NCI-H446 (cell line): ENCODE measurements at regions not wholly inside any gene's neighbourhood (a gene's known extent, or its start where the extent isn't known, plus 50 kb on each side); places are given as distances from the start of the nearest gene placed in this dataset.

Source experiments
- DNase-seq, 2 experiments: peaks; one replicate each; lab custom pipeline; 2025; lab: John Stamatoyannopoulos, UW

DNA sequence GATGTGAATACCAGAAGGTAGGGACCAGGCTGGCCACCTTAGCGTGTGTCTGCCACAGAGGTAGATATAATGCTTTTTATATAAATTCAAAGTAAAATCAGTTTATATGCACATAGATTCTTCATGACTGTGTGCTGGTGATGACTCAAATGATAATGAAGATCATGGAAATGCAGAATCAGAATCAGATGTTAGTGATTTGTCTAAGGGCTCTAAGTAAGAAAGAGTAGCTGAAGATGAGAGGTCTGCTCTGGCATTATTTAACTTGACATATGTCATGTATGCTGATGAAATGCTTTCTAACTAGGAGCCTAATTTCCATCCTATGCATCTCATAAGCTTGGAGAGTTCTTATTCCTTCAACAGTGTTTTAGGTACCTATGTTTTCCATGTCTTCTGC lies 50.3 kb upstream of the DPH6 start:
- DNase-seq = no peak

DNA sequence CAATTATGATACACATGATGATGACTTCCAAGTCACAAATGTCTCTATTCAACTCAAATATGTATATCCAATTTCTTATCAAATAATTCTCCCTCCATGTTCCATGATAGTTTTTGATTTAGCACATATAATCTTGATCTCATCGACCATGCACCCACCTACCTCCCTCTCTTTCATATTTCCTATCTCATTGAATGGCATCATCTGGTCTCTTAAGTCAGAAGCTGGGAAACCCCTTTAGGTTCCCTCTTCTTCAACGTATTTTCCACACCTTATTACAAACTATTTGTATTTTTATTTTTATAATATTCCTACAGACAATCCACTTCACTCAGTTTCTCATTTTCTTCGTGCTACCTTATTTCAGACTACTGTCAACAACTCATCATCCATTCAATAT lies 56.9 kb upstream of the DPH6 start:
- no peak for DNase-seq

DNA sequence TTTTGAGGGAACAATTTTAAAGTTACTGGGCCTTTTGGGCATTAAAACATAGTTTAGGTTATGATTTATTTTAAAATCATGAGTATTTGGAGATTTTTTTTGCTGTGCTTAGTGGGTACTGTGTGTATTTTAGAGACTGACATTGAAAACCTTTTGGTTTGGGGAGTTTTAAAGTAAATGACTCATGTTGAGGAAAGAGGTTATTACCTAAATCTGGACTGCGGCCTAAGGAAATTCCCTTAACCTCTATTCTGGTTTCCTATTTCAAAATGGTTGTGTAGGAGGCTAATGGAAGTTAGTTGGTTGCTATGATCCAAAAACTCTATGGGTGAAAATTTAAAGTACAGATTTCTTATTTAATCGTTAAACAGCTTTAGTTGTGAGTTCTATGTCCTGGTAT lies 57.3 kb upstream of the DPH6 start:
- no peak for DNase-seq

DNA sequence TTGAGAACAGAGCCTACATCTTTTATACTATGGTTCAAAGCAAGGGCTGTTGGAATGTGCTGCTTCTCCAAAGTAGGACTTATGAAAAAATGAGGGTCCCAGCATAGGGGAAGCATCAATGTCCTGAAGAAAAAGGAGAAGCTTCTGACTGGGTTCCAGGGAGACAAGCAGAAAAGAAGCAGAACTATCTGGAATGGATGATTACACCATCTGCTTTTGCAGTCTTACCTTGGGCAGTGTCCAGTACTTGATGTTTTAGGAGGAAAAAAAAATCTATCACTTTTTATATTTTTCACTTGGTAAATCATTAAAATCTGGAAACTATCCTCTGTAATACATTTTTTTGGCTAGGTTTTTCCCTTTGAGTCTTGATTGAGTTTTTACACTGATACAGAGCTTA lies 57.9 kb upstream of the DPH6 start:
- DNase-seq = no peak

DNA sequence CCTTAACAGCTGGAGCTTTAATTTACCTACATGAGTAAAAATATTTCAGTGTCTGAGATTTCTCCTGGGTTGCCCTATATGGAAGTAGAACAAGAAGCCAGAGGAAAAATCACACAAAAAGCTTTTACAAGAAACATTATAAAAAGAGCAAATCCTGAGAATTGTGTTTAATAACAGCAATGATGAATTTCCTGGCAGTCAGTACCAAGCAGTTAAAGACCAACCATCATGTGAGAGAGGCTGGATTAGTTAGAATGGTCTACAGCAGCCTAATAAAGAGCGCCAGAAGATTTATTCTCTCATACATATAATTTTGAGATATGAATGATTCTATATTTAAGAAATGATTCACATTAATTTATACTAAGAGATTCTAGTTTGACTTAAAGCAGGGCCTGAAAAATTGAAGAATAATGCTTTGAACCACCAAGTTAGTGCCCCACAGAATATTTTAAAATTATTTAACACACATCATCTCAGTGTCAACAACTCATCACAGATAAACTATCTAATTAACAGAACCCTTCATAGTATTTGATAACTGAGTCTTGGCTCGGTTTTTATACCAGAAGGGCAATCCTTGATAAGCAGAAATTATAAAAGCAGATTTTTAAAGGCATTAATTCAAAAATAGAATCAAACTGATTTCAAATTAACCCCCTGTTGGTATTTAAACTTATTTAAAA lies 59.9 kb upstream of the DPH6 start:
- DNase-seq = no peak

DNA sequence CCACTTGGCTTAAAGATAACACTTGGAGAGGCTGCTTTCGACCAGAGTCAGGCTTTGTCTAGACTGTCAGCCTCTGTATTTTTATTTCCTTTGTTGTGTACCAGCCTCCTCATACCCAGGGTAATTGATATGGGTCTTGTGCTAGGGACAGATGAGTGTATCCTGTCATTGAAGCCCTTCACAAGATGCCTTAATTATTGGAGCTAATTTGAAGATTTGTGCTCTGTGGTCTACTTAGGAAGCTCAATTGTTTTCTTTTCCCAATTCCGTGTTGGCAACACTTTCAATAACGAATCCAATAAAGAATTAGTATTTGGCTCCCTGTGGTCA lies 60.5 kb upstream of the DPH6 start:
- DNase-seq = no peak

DNA sequence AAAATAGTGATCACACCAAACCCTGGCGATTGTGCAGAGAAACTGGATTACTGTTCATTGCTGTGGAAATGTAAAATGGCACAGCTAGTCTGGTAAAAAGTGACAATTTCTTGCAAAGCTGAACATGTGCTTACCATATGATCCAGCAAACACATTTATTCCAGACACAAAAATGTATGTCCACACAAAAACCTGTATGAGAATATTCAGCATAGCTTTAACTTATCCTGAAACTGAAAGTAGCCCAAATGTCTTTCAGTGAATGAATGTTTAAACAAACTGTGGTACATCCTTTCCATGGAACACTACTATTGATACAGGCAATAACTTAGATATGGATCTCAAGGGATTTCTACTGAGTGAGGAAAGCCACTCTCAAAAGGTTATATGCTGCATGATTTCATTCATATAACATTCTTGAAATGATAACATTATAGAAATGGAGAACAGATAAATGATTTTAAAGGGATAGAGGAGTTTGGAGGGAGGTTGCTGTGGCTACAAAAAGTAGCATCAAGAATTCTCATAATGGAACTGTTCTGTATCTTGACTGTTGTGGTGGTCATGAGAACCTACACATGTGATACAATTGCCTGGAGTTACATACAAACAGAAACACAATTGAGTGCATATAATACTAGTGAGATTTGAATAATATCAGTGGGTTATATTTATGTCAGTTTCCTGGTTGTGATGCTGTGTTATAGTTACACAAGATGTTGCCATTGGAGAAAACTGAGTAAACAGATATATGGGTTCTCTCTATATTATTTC lies 70.7 kb upstream of the DPH6 start:
- DNase-seq = no peak

DNA sequence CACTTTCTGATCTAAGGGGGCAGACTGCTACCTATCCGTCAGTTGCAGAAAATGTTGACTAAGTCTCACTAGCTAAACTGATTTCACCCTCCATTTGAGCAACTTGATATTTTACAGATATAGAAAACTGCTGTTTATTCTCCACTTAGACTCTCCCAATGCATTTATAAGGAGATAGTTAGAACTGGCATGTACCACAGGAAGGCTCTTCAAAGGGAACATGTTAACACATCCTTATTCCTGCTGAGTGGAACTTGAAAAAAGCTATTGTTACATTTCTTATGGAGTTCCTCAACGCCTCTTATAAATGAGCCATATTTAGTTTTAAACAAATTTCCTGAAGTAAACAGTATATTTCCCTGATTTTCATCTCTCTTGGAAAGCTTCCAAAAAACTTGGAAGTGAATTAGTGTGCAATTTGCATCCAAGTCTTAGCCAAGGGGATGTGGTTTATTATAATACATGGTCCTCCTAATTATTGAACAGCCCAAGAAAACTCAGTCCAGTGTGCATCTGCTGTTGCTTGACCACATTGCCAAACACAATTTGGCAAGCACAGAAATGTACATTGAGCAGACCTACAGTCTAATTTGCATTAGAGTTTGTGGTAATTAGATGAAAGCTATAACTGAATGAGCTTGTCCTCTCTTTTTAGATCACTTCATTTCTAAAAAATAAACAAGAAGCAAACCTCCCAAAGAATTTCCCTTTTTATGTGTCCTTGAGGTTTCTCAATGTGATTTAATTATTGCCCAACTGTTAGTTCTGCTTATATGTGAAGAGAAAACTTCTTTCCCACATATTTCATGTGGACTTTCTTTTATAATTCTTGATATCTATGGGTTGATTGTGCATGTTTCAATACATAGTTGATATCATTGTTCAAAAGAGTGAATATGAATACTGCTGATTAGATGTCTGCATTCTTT lies 72.6 kb upstream of the DPH6 start:
- peak in 1 of 2 experiments; percentile 60 for DNase-seq

DNA sequence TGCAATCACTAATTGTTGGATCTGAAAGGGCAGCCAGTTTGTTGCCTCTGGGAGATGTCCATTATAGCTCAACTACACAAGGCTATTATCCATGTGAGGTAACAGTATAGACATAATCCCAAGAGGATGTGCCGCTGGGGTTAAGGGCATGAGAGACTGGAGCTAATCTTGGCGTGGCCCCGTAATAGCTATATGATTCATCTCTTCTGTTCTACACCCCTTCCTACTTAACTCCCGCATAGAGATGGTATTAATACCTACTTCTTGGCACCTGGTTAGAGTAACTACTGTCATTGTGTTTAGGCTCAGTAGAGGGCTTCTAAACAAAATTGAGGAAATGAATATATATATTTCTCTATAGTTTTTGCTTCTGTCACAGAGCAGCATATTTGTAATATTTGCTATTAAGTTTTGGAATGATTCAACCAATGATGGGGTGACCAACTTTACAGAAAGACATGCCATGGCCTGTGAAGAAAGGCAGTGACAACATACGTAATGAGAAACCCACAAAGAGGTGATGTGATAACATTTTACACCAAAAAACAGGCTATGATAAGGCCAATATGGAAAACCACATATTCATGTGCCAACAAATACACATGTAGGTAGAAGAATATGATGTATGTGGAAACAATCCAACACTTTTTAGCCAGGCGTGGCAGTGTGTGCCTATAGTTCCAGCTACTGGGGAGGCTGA lies 76.8 kb upstream of the DPH6 start:
- DNase-seq = no peak

DNA sequence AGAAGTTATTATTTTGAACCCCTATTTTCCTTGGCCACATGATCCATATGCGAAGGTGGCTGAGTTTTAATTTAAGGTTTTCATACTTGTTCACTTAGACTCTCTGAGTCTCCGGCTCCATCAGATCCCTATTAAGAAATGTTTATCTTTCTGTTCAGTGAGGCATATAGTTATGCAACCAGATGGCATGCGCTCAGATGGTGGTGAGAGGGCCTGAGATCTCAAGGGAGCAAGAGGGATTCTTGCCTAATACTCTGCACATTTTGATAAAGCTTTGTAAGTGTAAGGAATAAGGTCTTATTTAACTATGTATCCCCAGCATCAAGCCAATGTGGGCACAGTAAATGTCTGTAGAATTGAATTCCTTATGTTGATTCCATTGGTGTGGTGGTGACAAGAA lies 78.9 kb upstream of the DPH6 start:
- DNase-seq = peak; percentile 52 to 69

DNA sequence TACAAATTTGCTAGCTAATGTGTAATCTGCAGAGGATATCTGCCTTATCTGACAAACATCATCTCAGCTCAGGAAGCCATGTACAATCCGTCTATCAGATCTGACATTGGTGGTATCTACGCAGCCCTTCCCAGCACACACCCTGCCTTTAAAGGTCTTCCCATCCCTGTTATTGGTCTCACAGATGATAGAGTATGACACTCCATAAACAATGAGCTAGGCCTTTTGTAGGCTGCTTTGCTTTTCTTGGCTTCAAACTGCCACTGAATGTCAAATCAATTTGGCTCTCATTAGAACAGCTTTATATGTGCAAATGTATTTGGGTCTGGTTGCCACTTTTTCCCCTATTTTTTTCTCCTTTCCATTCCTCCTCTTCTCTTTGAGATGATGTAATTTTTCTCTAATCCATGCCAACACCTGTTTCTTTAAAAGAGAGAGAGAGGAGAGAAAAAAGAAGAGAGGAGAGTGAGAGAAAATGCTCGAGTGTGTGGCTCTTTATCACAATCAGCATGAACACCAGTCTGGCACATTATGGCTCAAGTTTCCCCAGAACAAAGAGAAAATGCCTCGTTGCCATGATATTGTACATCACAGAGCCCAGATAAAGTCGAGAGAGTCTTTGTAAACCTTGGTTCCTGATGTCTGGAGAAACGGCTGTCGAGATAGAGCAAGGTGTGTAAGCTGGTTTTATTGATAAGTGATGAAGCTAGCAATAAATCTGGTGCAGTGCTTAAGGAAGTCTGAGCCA lies 80.8 kb upstream of the DPH6 start:
- no peak for DNase-seq

DNA sequence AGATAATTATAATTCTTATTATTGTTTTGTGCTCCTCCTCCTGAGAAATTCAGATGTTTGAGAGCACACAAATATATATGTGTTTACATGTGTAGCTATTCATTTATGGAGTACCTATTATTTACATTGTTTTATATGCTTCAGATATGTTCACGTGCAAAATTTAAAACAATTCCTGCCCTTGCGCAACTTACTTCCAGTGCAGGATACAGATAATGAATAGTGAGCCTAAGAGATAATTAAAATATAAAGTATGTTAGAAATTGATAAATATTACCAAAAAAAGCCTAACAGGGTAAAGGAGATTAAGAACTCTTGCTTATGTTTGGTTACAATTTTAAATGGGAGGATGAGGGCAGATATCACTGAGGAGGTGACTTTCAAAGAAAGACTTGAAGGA lies 81.7 kb upstream of the DPH6 start:
- DNase-seq = no peak

DNA sequence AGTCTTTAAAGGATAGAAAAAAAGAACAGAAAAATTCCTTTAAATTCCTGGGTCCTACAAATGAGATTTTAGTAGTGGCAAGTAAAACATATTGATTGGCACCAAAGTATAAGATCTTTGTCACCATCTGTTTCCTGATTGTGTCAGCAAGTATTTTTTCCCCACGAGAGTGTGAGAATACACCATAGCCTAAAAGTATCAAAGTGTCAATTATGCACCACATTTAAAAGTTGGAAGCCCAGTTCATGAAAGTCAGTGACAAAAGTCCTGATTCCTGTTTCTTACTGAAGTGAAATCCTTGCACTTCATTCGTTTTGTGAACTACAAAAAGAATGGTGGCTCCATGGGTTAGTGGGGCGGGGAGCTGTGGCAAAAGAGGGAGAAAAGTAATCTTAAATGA lies 83.8 kb upstream of the DPH6 start:
- DNase-seq = no peak

DNA sequence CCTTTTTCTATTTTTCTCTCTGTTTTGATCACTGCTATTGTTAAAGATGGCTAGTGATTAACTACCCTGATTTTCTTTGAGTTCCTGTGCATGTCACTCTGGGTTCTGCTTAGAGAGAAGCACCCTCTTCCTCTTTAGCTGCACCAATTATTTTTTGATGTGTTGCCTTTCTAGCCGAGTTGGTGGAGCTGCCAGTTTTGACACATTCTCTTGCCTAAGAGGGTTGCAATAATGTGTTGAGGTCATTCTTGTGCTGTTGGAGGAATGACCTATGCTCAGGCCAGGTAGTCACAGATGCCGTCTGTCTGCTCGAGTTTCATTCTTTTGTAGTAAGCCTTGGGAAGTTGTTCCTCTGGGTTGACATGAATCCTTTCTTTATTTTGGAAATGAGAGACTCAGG lies 84.6 kb upstream of the DPH6 start:
- DNase-seq = no peak

DNA sequence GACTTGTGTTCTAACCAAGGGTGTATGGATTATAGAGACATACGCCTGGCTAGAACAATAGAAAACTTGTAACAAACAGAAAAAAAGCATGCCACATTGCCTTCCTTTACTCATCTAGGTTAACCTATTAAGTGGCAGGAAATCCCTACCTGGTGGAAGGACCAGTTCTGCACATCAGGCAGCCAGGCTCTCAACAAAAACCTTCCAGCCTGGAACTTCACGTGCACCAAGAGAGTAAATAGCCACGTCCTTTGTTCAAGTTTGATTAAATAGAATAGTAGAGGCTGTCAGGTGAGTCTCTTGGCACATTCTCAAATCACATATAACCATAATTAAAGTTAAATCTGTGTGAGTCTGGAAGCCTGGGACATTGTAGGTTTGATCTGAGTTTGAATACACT lies 85.0 kb upstream of the DPH6 start:
- no peak for DNase-seq

DNA sequence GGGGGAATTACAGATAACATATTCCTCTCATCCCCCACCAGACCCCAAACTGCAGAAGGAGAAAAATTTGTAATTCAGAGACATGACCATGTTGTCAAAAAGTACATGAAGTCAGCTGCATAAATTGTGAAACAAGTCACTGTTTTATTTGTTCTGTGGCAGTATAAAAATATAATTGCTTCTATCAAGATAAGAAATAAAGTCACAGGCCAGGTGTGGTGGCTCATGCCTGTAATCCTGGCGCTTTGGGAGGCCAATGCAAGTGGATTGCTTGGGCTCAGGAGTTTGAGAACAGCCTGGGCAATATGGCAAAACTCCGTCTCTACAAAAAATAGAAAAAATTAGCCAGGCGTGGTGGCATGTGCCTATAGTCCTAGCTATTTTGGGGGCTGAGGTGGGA lies 87.7 kb upstream of the DPH6 start:
- DNase-seq = no peak

DNA sequence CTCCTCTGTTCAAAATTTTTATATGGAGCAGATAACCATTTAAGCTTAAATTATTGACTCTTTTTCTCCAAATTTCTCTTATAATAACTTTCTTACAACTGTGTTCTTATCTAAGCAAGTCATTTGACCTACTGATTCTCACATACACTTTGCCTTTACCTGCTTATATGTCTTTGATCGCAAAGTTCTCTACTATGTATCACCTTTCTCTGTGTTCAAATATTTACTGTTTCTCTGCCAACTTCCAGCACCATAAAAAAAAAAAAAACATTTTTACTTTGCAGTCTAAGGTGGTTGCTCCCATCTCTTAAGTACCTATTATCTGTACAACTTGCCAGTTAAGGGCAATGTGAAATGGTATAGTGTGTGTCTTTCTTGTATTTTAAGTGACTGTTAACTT lies 100.8 kb upstream of the DPH6 start:
- DNase-seq = no peak

DNA sequence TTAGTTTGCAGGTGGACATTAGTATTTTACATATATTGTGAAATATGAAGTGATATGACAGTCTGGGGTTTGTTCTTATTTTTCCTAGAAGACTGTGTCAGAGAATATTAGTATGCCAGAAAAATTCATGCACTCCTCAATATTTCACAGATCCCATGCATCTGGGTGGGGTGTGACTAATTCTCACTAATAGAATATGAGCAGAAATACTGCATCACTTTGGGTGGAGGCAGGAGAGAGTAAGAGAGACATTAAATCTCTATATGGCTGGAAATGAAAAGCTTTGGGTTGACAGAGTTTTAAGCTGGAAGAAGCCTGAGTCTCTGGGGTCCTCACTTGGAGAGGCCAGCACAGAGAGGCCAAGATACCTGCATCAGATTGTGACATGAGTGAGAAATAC lies 101.3 kb upstream of the DPH6 start:
- no peak for DNase-seq

DNA sequence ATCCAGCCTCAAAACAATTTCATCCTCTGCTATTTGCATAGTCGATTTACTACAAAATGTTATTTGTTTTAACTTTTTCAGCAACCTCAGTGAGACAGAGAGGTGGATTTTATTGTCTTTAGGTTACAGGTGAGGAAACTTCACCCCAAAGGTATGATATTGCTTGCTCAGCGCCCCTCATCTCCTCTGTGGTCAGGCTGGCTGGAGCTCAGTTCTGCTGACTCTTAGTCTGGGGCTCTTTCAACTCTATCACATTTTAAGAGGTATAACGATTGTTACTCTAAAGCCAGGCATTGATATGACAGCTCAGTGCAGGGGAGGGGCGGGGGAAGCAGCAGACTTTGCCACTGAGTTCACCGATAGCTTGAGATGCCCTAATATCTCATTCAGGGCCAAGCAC lies 103.0 kb upstream of the DPH6 start:
- DNase-seq = no peak

DNA sequence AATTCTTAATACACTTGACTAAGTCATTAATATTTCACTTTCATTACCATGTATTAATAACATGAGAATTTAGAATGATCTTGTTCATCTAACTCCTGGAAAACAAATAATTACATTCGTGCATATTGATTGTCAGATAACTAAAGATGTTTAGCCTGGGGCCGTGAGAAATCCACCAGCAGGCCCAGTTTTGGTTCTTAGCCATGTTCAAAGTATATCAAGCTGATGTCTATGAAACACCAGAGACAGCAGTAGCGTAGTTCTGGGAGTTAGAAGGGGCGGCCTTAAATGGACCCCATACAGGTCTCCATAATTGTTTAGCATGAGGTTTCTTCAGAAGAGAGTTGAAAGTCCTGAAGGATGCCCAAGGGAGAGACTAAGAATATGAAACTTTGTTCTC lies 103.6 kb upstream of the DPH6 start:
- no peak for DNase-seq

DNA sequence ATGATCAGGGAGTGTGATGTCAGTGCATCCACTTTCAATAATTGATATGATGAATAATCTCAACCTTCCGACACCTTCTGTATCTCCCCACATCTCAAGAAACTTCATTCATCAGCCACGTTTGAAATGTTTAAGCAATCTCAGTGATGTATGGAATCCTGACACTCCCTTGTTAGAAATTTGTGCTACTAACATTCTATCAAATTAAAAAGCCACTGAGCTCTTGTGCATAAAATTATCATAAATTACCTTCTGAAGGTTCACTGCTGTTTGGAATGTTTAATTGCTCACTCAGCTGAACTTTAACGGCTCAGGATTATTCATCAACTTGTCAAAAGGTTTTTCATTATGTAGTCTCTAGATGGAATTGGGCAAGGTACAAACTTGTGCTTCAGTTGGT lies 108.4 kb upstream of the DPH6 start:
- DNase-seq = no peak
